ENCODE measurements at regions not wholly inside any gene's neighbourhood (a gene's known extent, or its start where the extent isn't known, plus 50 kb on each side); places are given as distances from the start of the nearest gene placed in this dataset.
A peak's percentile ranks its signal among the peaks of the same experiment; 100 is the strongest.
"Not testable (repeated sequence)": the region's sequence is repeated elsewhere in the genome, so short reads cannot be mapped to it uniquely, and the experiment has no call there.

DNA sequence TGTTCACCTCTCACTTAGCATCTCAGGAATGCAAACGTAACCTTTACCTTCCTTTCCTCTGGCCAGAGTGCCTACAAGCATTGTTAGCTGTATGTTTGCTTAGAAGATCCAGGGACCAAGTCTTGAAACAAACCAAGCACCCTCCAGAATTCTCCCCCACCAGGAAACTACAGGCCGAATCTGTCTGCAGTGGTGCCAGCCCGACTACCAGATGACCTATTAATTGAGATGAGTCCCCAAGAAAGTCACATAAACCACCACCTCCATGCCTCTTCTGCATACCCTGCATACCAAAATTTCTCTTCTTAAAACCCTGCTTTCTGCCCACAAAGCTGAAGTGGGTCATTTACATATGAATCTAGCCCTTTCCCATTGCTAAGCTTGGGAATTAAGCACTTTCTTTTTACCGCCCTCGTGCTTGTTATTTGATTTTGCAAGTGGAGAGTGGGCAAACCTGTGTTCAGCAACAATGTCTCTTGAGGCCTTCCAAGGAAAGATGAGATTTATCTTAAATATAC lies 1239.1 kb downstream of the CDH12 start:
- no peak for DNase-seq (ENCODE audit: low spot score)

DNA sequence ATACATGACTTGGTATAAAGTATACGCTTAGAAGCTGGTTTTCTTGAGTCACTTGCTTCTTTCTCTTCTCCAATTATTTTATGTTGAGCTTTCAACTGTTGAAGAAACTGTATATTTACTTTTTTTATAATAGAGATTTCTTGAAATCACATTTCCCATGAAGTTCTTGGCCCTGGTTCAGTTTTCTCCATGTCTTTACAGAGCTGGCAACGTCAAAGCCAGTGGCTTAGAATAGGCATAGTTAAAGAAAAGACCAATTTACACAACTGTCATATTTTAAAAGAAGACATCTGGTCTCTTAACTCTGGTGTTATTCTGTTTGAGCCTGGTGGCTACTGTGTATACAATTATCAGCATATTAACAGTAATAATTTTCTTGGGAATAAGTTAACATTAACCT lies 1249.3 kb downstream of the CDH12 start:
- no peak for DNase-seq (ENCODE audit: low spot score)

DNA sequence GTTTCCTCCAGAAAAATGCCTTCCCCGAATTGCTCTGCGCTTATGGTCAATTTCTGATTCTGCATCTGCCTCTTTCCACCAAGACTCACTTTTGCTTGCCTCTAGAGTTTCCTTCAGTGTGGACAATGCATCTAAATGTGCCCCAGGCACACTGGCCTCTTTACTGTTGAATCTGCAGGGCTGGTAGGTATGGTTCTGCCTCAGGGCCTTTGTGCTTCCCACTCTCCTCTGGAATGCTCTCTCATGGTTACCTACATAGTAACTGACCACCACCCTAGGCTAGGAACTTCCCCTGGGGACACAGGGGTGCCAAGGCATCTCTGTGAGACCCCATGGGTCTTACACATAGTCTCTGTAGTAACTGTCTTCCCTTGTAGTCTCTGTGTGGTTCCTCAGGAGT lies 1258.6 kb downstream of the CDH12 start:
- no peak for DNase-seq (ENCODE audit: low spot score)

DNA sequence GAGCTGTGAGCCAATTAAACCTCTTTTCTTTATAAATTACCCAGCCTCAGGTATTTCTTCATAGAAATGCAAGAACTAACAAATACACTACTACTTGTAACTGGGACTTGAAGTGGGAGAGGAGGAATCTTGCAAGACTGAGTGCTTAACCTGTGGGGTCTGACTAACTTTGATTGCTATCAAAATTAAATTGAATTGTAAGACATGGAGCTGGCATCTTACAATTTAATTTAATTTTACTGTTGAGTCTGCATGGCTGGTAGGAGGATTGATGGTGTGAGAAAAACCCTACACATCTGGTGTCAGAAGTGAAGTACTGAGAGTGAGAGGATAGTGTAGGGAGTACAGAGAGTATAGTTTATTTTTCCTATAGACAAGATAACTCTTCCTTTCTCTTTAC lies 1259.9 kb downstream of the CDH12 start:
- no peak for DNase-seq (ENCODE audit: low spot score)

DNA sequence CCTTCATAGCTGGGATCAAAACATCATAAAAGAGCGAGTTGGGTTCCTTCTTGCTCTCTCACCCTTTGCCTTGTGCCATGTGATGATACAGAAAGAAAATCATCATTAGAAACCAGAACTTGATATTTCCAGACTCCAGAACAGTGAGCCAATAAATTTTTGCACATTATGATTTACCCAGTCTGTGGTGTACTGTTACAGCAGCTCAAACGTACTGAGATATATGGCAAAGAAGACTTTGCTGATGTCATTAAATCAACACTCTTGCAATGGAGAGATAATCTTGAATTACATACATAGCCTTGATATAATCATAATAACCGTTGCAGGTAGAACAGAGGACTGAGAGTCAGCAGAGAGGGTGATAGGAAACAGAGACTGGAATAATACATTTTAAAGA lies 1271.6 kb downstream of the CDH12 start:
- no peak for DNase-seq (ENCODE audit: low spot score)

DNA sequence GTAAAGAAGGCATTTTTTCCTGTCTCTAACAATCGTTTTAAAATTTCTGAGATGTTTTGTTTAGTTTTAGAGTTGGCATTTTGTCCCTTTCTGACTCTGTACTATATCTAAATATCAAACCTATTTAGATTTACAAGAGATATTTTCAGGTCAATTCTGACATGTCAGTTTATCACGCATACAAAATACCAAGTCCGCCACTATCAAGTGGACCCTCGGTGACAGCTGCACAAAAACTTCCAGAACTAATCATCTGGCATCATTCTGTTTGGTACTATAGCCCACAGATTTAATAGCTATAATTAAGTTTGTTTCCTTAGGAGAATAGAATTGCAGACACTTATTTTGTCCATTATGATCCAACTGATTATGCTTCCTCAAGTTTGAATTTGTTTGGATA lies 1278.2 kb downstream of the CDH12 start:
- no peak for DNase-seq (ENCODE audit: low spot score)

DNA sequence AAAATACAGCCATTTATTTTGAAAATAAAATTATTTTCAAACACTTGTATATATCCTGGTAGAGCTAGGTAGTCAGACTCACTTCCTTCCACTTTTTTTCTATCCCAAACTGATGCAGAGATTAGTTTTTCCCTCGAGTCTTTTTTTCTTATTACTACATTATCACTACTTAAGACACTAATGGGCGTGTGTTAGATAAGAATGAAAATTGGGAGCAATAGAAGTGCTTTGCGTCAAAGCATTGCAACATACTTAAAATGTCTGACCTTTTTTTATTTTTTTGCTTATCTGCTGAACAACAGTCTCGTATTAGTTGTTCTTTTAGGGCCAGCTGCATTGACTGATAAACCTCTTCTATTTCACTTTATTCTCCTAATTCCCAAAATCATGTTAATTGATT lies 1278.7 kb downstream of the CDH12 start:
- no peak for DNase-seq (ENCODE audit: low spot score)

DNA sequence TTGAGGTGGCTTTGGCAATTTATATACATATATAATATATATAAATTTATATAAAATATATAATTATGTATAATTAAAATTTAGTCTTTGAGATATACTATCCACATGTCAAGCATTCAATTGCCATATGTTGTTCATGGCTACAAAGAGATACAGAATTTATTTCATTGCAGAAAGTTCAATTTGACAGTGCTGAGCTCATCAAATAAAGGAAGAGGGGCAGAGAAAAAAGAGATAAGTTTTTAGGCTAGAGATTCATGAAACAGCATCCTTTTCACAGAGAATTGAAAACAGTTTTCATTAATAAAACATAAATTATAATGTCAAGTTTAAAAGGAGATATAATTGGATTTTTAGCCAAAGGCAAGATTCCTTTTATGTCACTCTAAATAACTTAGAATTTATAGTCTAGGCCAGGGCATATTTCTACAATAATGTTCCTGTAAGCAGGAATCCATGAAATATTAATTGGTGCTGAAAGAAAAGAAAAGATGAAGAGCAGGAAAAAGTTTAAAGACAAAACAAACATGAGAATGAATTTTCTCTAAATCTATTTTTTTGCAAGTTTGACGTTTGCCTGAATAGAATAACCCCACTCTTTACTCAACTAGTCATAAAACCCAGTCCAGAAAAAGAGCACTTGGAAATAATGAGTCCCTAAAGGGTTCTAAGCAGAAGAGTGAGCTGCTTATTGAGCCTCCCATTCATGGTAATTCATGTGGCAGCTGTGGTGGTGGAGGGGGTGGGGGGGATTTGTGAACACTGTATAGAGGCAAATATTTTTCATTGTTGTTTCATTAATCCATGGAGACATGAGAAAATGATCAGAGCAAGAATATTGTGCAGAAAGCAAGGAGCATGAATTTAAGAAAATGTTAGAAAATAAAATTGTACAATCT lies 1279.5 kb downstream of the CDH12 start:
- no peak for DNase-seq (ENCODE audit: low spot score)

DNA sequence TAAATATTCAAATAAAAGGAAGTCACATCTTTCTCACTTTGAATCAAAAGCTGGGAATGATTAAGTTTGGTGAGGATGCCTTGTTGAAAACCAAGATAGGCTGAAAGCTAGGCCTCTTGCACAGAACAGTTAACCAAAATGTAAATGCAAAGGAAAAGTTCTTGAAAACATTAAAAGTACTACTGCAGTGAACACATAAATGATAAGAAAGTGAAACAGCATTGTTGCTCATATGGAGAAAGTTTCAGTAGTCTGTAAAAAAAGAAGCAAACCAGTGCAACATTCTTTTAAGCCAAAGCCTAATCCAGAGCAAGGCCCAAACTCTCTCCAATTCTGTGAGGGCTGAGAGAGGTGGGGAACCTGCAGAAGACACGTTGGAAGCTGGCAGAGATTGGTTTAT lies 1281.9 kb downstream of the CDH12 start:
- not testable (repeated sequence) for DNase-seq (ENCODE audit: low spot score)

DNA sequence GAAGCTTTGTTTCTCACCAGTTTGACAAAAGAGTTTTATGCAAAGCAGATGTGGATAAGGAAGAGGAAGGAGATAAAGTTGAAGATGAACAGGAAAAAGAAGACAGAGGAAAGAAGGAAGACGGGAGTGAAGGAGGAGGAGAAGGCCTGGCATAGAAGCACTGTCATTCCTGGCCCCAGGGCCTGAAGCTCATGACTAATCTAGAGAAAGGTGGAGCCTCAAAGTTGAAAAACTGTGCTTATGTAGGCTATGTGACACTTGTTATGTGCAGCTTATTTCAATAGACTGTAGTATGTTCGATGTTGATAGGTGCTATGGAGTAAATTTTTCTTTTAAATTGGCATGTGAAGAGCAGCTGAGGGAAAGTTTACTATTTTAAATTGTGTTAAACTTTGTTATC lies 1294.0 kb downstream of the CDH12 start:
- DNase-seq (ENCODE audit: low spot score), result not testable (repeated sequence)

DNA sequence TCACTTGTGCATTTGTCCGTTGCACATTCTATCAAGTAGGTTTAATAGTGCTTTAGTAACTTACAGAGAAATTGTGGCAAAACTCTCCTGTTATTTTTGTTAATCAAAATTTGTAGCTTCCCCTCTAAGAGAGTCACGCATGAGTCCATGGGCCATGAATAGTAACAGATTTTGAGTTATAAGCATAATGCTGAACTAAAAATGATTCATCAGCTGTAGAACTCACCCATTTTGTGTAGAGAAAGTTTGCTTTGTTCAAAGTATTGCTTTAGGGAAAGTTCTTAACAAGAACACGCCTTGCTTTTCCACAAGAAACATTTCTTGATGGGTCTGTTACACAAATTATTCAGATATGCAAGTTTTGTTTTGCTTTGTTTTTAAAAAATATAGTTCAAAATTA lies 1300.9 kb downstream of the CDH12 start:
- DNase-seq (ENCODE audit: low spot score), result not testable (repeated sequence)

DNA sequence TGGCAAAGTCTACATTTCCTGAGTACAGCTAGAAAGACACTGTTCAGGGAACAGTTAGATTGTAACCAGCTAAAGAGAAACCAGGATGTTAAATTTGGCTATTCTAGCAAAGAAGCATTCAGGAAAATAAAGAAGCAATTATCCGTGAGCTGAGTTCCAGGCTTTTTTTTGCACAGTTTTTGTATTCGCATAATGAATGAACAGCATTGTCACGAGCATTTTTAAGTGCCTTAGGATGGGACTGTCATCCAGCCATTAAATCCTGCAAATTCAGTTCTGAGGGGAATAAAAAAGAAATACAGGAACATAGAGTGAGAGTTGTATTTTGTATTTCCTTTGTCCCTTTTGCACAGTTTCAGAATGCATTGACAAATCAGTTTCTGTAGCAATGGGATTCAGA lies 1302.2 kb downstream of the CDH12 start:
- not testable (repeated sequence) for DNase-seq (ENCODE audit: low spot score)

DNA sequence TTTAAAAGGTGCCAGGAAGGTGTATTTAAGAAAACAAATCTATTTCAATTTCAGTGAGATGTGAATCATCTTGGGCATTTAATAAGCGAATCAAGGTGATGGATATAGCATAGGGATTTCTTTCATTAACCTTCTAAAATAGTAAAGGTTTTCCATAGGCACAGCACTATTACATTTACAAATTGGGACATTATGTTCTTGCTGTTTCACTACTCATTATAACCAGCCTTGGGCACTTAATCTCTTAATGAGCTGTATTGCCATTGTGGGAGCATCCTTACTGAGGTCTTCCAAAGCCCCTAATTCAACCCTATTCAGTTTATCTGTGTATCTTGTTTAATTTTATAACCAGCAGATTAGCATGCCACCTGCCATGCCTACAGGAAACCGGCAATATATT lies 1305.5 kb downstream of the CDH12 start:
- DNase-seq (ENCODE audit: low spot score), result not testable (repeated sequence)

DNA sequence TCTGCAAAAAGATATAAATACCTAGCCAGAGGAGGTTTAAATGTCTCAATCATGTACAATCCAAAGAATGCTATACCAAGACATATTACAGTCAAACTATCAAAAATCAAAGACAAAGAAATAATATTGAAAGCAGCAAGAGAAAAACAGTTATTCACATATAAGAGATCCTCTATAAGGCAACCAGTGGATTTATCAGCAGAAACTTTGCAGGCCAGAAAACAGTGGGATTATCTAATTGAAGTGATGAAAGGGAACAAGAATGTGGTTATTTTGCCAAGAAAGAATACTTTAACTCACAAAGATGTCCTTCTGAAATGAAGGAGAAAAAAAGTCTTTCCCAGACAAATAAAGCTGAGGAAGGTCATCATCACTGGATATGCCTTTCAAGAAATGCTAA lies 1318.0 kb downstream of the CDH12 start:
- DNase-seq (ENCODE audit: low spot score), result not testable (repeated sequence)

DNA sequence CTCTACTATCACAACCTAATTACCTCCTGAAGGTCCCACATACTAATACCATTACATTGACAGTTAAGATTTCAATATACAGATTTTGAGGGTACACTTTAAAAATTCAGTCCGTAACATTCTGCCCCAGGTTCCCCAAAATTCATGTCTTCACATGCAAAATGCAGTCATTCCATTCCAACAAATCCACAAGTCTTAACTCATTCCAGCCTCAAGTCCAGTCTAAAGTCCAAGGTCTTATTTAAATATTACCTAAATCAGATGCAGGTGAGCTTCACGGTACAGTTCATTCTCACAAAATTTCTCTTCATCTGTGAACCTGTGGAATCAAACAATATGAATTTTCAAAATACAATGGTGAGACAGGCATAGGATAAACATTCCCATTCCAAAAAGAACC lies 1332.0 kb downstream of the CDH12 start:
- not testable (repeated sequence) for DNase-seq (ENCODE audit: low spot score)

DNA sequence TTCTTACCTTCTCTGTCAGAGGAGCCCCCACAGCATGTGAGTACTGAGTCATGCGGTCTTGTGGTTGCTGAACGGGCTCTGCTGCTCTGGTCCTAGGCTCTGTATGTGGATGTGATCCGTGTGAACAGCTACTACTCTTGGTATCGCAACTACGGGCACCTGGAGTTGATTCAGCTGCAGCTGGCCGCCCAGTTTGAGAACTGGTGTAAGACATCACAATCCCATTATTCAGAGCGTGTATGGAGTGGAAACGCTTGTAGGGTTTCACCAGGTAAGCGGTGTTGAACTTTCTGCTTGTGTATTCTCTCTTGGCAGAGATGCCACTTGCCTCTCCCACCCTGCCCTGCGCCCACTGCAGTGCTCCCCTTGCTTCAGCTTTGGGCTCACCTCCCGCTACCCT lies 1356.2 kb downstream of the CDH12 start:
- DNase-seq (ENCODE audit: low spot score), result not testable (repeated sequence)

DNA sequence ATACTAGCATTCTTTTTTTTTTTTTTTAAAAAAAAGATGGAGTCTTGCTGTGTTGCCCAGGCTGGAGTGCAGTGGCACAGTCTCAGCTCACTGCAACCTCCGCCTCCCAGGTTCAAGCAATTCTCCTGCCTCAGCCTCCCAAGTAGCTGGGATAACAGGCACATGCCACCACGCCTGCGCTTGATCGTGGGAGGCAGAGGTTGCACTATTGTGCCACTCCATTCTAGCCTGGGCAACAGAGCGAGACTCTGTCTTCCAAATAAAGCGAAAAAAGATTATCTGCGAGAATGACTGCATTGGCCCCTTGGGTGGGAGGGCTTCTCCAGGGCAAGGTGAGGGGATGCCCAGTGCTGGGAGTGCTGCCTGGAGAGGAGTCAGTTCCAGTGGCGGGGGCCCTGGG lies 1357.1 kb downstream of the CDH12 start:
- DNase-seq (ENCODE audit: low spot score), result peak; percentile 93

DNA sequence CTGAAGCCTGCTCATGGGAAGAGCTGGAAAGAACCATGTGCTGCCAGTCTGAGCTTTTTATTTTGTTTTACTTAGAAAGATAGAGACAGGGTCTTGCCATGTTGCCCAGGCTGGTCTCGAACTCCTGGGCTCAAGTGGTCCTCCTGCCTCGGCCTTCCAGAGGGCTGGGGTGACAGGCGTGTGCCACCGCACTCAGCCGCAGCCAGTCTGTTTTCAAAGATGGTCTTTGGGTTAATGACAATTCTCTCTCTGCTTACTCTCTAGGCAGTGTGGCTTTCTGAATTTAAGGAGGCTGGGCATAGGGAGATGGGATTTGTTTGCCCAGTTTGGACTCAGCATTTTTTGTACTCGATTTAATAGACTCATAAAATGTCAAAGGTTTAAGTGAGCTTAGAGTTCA lies 1357.9 kb downstream of the CDH12 start:
- peak; percentile 95 for DNase-seq (ENCODE audit: low spot score)

DNA sequence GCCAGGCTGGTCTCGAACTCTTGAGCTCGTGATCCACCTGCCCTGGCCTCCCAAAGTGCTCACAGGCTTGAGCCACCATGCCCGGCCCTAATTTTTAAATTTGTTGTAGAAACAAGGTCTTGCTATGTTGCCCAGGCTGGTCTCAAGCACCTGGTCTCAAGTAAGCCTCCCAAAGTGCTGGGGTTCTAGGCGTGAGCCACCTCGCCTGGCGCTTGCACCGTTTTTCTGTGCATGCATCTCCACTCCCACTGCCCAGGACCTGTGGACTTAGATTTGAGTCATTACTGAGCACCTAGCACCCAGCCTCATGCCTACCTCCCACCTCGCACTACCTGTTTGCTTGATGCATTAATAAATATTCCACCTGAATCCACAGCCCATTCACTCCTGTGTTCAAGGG lies 1359.1 kb downstream of the CDH12 start:
- DNase-seq (ENCODE audit: low spot score), result peak; percentile 93

DNA sequence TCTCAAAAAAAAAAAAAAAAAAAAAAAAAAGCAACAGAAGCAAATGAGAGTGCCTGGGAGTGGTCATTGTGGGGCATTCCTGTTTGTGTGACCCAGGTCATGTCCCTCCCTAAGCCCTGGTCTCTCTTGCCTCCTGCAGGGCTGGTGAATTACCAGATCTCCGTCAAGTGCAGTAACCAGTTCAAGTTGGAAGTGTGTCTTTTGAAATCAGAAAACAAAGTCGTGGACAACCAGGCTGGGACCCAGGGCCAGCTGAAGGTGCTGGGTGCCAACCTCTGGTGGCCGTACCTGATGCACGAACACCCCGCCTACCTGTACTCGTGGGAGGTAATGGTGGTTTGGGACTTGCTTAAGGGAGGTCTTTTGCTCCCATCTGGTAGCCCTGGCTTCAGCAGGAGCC lies 1362.0 kb downstream of the CDH12 start:
- DNase-seq (ENCODE audit: low spot score), result peak; percentile 92

DNA sequence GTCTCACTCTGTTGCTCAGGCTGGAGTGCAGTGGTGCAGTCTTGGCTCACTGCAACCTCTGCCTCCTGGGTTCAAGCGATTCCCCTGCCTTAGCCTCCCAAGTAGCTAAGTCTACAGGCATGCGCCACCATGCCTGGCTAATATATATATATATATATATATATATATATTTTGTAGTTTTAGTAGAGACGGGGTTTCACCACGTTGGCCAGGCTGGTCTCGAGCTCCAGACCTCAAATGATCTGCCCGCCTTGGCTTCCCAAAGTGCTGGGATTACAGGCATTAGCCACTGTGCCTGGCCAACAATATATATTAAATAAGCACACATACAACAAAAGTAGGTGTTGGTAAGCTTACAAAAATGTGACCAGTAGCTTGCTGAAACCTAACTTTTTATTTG lies 1364.3 kb downstream of the CDH12 start:
- not testable (repeated sequence) for DNase-seq (ENCODE audit: low spot score)

DNA sequence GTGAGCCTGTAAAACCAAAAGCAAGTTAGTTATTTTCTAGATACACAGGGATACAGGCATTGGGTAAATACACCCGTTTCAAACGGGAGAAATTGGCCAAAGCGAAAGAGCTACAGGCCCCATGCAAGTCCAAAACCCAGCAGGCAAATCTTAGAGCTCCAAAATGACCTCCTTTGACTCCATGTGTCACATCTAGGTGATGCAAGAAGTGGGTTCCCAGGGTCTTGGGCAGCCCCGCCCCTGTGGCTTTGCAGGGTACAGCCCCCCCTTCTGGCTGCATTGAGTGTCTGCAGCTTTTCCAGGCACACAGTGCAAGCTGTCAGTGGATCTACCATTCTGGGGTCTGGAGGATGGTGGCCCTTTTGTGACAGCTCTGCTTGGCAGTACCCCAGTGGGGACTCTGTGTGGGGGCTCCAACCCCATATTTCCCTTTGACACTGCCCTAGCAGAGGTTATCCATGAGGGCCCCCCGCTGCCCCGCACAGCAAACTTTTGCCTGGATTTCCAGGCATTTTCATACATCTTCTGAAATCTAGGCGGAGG lies 1367.6 kb downstream of the CDH12 start:
- DNase-seq (ENCODE audit: low spot score), result peak; percentile 97

DNA sequence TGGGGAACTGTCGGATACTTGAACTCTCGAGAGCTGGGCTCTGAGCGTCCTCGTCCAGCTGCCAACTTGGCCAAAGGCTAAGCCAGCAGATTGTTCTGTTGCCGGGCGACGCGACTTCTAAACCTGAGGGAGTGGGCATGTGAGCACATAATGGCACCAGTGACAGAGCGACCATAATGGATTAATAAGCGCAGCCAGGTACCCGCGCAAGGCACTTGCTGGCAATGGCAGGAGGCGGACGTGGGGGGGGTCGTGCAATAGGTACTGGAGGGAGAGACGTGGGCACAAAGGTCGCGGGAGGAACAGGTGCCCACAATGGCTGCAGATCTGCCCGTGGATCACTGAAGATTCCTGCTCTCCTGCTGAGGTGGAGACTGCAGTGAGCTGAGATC lies 1368.7 kb downstream of the CDH12 start:
- peak; percentile 95 for DNase-seq (ENCODE audit: low spot score)
